HCEC 1CT (cell line): ENCODE measurements at regions not wholly inside any gene's neighbourhood (a gene's known extent, or its start where the extent isn't known, plus 50 kb on each side); places are given as distances from the start of the nearest gene placed in this dataset.
"Not testable (repeated sequence)": the region's sequence is repeated elsewhere in the genome, so short reads cannot be mapped to it uniquely, and the experiment has no call there.

Source experiments
- DNase-seq: peaks from one replicate; pipeline ENCODE4 v3.0.0-alpha.2; 2017

DNA sequence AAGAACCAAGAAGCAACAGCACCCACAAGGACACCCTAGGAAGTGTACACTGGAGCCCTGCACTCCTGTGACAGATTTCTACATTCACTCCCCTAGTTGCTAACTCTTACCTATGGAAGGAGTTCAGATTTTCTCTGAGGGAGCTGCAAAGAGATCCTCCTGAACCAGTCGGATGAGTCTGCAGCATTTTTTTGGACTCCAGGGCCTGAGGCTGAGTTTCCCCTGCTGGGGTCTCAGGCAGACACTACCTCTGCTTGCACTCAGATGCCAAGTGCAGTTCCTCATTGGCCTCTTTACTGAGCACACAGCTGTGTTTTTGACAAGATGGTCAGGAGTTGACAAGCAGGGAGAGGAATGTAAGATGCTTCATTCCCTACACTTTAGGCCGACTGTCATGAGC is 153.2 kb upstream of the RBM19 start:
- DNase-seq: no peak

DNA sequence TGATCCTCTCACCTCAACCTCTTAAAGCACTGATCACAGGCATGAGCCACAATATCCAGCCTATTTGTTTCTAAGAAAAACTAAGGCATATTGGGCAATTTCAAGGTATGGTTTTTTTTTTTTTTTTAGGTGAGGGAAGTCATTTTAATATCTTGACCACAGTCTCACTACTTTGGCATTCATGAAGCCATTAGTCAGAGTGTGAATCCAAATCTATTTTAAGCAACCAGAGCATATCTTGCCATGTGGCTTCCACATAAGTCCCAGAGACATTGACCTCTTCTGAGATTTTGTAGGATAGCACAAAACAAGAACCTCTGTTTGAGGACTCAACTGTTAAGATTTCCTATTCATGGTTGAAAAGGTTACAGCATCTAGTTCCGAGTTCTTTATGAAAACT is 130.3 kb upstream of the RBM19 start:
- DNase-seq: no peak

DNA sequence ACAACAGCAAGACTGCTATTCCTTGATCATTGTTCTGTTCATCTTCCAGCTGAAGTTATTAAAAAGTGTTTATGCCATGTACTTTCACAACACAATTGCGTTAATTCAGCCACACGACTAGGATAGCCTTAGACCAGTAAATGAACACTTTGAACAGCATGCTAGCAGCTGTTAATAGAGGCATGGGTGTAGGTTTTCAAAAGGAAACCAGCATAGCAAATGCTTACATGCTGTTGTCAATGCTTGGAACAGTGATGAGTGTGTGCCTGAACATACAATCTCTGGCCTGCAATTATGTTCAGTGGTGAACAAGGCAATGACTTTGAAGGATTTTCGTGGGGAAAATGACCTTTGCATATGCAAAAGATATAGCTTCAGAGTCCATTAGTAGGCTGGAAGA is 127.4 kb upstream of the RBM19 start:
- DNase-seq: no peak

DNA sequence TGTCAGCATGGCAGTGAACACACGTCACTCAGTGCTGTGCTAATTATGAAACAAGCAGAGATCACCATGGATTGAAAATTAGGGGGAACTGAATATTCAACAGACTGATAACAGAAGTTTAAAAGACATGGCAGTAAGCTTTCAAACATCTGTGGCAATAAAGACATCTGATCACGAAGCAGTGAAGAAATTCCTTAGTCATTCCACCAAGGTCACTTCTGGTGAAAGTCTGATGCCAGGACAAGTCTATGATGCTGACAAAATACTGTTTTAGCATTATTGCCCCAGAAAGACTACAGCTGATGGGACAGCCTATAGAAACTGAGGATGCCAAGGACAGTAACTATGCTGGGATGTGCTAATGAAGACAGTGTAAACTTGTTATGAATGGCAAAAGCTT is 126.9 kb upstream of the RBM19 start:
- no peak for DNase-seq

DNA sequence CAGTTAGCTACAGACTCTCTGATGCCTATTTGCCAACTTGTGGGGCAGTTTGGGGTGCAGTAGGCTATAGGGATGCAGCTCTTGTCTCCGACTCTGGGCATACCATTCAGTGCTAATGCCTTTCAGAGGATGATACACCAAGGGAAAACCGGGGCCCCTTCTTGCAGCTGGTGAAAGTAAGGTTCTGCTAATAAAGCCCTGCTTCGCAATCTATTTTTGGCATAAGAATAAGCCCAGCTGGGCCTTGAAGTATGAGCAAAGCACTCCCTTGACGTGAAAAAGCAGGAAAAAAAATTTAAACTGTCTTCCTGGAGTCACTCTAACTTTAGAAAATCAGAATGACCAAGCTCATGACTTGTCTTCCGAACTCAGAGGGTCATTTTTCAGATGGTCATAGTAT is 124.1 kb upstream of the RBM19 start:
- DNase-seq: no peak

DNA sequence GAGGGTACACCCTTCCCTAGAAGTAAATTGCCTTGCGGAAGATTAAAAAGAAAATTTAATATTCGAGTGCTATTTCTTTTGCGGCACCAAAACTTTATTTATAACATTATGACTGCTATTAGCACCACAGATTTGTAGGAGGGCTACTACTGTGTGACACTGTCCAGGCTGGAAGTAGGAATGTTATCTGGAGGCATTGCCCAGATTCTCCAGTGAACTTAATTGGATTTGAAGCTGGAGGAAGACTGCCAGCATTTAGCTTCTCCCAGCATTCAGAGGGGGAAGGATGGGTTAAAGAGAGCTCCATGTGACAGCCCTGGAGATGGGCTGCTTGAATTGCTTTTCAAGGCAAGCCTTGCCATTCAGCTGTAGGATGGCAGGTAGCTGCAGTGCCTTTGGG is 107.0 kb upstream of the RBM19 start:
- no peak for DNase-seq

DNA sequence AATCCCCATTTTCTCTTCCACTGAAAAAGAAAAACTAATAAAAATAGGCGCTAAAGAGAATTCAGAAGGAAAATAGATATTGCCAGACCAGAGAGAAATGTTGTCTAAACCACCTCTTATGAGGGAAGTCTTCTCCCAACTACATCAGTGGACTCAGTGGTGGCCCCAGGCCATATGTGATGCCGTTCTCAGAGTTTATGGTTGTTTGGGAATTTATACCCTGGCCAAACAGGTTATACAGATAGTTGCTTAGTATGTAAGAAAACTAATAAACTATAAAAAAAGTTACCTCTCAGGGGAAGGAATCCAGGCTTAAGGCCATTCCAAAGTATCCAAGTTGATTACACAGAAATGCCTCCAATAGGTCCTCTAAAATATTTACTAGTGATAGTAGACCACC is 103.4 kb upstream of the RBM19 start:
- no peak for DNase-seq

DNA sequence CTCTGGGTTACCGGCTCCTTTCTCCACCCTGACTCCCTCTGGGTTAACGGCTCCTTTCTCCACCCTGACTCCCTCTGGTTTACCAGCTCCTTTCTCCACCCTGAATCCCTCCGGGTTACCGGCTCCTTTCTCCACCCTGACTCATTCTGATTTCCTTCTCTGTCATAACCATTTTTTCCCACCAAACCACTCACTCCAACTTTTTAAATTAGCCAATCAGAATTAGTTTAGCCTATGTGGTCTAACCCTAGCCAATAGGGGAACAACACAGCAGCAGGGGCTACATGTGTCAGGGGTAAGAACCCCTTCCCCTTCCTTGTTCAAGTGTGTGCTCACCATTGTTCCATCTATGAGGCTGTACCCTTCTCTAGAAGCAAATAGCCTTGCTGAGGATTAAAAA is 98.4 kb upstream of the RBM19 start:
- DNase-seq: no peak

DNA sequence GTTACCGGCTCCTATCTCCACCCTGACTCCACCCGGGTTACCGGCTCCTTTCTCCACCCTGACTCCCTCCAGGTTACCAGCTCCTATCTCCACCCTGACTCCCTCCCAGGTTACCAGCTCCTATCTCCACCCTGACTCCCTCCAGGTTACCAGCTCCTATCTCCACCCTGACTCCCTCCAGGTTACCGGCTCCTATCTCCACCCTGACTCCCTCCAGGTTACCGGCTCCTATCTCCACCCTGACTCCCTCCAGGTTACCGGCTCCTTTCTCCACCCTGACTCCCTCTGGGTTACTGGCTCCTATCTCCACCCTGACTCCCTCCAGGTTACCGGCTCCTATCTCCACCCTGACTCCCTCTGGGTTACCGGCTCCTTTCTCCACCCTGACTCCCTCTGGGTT is 97.9 kb upstream of the RBM19 start:
- not testable (repeated sequence) for DNase-seq

DNA sequence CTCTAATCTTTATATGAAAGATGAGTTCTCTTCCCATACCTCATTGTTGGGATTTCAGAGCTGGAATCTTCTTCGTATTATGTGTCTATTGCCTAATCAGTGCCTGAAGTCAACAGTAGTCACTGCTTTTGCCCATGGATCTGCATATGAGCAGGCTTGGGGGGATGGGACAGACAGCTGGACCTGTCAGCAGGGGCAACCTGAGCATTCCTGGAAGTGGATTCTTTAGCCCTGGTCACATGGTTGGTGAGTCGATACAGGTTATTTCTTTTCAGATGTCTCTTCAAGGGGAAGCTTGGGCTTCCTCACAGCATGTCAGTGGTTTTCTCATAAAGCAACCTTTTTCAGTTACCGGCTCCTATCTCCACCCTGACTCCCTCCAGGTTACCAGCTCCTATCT is 97.3 kb upstream of the RBM19 start:
- DNase-seq: no peak

DNA sequence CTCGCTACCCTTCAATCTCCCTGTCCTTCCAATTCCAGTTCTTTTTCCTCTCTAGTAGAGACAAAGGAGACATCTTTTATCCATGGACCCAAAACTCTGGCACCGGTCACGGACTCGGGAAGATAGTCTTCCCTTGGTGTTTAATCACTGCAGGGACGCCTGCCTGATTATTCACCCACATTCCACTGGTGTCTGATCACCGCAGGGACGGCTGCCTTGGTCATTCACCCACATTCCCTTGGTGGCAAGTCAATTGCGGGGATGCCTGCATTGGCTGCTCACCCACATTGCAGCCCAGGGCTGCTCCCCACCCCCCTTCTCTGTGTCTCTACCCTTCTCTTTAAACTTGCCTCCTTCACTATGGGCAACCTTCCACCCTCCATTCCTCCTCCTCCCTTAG is 90.2 kb upstream of the RBM19 start:
- DNase-seq: not testable (repeated sequence)

DNA sequence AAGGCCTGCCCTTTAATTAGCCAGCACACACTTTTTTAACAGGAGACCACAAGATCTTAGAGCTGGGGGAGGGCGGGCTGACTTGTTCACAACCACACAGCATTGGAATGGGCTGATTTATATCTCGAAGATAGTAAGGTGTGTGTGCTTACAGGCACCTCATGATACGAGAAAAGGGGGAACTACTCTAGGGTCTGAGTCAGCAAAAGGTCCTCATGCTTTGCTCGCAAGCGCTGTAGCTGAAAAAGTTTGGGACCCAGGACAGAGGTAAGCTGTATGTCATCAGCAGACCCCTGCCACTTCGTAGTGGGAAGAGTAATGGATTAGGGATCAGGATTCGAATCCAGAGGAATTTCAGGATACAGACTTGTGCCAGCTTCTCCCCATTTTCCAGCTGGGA is 88.9 kb upstream of the RBM19 start:
- DNase-seq: no peak

DNA sequence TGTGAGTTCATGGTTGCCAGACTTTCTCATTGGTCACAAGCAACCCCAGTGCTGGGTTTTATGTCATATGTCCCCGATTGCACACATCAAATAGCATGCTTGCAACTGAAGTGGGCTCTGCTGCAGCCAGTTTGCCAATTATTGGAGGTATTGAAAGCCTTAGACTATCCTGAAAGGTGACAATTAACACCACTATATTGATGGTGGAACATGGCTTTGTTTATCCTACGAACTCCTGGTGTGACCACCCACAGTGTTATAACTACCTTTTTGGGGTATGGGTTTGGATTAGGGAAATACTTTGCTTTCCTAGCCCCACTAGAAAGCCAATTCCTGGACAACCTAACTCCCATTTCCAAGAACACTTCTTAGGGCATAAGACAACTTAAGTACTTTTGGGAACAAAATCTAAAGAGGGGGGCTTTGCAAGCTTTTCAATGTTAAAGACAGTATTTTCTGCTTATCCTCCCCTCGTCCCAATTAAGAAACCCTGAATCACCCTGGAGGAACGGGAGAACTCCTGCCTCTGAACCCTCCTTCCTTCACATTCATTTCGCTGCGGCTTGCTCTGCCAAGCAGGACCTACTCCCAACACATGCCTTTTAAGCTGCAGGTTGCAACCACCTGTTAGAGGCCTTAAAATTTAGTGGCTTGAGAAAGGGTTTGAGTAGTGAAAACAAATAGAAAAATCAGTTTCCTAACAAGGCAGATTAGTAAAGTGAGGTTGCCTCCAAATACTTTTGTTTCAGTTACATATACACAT is 80.3 kb upstream of the RBM19 start:
- no peak for DNase-seq

DNA sequence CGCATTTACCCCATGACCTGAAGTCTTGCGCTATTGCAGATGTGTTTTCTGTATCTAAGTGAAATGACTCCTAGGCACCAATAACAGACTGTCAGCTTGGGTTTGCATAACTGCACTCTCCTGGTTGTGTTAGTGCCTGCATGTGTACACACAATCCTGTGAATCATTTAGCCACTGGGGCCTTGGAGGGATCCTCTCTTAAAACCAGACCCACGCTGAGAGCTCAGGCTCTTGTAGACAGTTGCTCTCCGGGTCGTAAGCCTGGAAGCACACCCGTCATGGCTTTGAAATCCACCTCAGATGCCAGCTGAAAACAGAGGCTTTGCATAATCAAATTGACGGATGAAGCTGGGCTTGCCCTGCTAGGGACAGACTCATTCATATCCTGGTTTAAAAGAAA is 79.2 kb upstream of the RBM19 start:
- DNase-seq: no peak

DNA sequence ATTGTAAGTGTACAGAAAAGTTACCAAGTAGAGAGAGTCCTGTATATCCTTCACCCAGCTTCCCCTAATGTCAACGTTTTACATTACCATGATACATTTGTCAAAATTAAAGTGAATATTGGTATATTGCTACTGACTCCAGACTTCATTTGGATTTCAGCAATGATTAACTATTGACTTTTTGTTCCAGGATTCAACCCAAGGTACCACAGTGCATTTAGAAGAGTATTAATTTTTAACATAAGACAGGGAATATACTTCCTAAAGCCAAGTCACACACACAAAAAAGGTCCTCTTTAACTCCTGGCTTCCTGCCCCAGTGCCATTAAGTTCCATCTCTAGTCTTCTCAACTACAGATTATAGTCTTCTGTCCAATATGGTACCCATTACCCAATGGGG is 75.5 kb upstream of the RBM19 start:
- DNase-seq: no peak

DNA sequence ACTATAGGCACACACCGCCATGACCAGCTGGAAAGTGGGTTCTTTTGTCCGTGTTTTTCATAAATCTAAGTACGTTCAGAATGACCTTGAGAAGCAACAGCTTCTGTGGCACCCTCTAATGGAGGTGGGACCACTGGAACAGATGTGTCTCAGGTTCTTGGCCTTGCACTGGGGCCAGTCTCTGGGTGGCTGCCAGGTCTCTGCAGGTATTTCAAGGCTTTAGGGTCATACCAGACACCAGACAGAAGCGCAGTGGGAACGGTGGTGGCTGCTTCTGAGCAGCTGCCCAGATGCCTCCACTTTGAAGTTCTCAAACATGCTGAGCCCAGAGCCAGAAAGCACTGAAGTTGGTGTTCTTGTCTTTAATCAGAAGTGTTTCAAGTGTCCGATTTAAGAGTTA is 75.0 kb upstream of the RBM19 start:
- DNase-seq: no peak

DNA sequence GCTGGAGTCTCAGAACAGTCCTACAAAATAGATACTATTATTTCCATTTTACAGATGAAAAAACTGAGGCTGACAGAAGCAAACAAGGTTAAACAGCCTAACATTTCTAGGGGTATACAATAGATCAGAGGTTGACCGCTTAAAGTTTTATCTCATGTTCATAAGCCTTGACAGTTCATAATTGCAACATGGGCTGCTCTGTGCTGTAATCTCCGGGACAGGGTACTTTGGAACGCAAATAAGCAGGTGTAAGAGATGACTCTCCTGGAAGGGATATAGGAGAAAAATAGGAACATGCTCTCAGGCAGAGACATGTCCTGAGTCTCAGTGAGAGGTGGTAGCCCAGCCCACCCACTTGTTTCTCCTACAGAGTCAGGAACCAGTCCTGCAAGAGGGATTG is 72.8 kb upstream of the RBM19 start:
- no peak for DNase-seq

DNA sequence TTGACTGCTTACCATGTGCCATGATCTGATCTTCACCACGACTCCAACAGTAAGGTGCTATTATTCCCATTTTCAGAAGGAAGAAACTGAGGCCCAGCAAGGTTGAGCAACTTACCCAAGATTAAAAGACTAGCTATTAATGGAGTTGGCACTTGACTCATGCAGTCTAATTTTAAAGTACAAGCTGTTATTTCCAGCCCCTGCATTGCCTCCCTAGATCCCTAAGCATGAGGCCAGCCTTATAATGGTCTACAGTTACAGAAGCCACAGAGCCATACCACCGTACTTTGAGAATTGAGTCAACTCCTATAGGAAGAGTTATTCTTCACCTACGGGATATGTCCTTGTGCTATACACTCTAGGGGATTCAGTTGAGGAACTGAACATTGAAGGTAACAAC is 66.7 kb upstream of the RBM19 start:
- no peak for DNase-seq

DNA sequence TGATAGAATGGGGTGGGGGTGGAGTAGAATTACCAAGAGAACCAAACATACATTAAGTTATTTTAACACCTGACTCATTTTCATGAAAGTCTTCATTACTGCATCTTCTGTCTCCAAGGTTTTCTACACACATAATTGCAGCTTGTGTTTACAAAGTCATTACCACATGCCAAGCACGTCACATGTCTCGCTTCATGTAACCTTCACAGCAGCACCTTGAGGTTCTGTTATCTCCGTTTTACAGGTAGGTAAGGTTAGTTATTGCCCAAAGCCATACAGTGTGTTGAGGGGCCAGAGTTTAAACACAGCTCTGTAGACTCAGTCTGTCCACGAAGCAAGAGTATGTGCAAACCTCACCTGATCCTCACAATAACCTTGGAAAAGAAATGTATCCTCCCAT is 64.3 kb upstream of the RBM19 start:
- no peak for DNase-seq

DNA sequence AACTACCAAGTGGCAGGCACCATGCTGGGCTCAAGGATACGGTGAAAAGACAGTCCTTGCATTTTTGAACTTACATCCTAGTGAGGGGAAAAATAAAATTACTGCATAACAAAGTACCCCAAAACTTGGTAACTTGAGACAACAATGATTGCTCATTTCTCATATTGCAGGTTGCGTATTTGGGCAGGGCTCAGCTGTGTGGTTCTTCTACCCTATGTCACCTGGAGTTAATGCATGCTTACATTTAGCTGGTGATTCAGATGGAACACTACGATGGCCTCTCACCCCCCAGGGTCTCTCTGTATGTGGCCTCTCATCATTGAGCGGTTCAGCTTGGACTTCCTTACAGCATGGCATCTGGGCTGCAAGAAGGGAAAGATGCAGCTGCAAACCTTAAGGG is 60.7 kb upstream of the RBM19 start:
- no peak for DNase-seq

DNA sequence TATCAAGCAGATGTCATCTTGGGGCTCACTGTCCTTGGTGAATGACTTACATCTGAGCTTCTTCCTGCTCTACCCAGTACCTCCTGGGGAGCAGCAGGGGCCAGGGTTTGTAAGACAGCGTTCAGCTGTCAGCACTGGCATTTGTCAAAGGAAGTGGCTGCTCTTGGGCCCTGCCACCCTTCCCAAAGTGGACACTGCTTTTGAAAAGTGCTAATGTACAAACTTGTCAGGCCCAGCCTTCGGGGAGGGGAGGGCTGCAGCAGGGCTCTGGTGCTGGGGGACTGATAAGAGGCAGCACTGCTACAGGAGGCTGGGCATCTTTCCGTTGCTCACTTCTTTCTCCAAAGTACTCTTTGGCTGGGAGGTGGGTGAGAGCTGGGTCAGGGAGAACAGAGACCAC is 59.8 kb upstream of the RBM19 start:
- DNase-seq: no peak

DNA sequence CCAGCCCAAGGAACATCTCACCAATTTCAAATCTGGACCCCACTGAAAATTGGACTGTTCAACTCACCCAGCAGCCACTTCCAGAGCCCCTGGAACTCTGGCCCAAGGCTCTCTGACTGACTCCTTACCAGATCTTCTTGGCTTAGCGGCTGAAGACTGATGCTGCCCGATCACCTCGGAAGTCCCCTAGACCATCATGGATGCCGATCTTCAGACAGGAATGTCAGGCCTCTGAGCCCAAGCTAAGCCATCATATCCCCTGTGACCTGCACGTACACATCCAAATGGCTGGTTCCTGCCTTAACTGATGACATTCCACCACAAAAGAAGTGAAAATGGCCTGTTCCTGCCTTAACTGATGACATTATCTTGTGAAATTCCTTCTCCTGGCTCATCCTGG is 56.0 kb upstream of the RBM19 start:
- not testable (repeated sequence) for DNase-seq

DNA sequence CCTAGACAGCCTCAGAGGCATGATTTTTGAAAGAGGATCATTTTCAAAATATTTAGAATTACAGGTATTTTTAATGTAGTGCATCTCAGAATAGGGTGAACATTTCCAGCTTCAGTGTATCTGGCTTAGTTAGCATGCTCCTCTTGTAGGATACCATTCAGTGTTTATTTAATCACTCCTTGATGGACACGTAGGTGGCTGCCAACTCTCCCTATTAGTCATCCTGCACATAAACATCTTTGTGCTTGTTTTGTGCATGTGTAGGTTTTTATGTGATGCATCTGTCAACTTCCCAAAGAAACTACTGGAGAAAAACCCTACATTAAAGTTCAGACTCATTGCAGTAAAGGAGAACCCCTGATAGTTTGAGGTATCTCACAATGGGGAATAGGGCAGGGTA is 52.5 kb upstream of the RBM19 start:
- DNase-seq: no peak
